Stimulated activated CD8-positive, alpha-beta memory T cell treated with anti-CD3 and anti-CD28 coated beads, Interleukin-4, amount 100 ng/mL, for 4 hours (primary cell): ENCODE measurements at regions not wholly inside any gene's neighbourhood (a gene's known extent, or its start where the extent isn't known, plus 50 kb on each side); places are given as distances from the start of the nearest gene placed in this dataset.
"Not testable (repeated sequence)": the region's sequence is repeated elsewhere in the genome, so short reads cannot be mapped to it uniquely, and the experiment has no call there.

ENCODE experiments used
- DNase-seq, 2 donors: peaks; one replicate each; pipeline ENCODE4 v3.0.0-alpha.2; 2020; ENCODE audit warnings: low read depth in 2 of 2, low spot score in 1 of 2

DNA sequence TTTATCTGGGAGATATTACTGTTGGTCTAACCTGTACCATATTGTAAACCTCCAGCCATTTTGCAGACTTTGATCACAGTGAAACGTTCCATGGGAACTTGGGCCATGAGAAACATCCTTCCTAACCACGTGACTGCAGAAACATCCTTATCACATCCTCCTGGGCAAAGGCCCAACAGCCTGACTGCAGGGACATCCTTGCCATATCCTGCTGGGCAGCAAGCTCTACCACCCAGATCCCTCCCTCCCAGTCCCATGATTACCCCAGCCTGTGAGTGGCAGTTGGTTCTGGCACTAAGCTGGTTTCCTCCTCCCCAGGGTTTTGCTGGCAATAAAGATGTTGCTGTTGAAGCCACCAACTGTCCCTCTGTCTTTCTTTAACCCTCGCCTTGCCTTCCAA lies 201.2 kb downstream of the POTEC start:
- DNase-seq, result not testable (repeated sequence)

DNA sequence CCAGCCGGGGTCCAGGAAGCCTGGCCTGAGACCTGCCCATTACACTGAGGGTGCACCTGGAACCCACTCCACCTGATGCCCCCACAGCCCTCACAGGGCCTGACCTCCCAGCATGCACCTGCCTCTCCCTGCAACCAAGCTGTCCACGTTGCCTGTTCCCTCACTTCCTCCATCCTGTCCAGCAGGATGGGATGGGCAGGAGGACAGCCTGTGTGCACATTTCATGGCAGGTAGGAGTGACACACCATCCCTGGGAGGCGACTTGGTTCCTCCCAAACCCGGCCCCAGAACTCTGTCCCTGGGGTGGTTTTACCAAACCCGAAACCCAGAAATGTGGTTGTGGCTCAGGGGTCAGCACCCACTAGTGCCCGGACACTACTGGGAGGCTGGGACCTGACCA lies 203.8 kb upstream of the ZNF519 start:
- DNase-seq, result not testable (repeated sequence)

DNA sequence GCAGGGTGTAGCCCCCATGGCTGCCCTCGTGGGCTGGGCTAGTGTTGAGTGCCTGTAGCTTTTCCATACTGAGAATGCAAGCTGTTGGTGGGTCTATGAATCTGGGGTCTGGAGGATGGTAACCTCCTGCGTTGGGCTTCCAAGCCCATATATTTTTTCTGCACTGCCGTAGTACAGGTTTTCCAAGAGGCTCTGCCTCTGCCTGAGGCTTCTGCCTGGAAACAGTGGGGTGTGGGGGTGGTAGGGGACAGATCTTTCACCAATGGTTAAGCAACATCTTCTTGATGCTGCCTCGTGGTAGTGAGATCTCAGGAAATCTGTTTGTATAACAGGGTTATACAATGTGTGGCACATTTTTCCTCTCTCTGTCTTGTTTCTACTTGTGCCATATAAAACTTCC lies 189.0 kb upstream of the ZNF519 start:
- DNase-seq, result not testable (repeated sequence)

DNA sequence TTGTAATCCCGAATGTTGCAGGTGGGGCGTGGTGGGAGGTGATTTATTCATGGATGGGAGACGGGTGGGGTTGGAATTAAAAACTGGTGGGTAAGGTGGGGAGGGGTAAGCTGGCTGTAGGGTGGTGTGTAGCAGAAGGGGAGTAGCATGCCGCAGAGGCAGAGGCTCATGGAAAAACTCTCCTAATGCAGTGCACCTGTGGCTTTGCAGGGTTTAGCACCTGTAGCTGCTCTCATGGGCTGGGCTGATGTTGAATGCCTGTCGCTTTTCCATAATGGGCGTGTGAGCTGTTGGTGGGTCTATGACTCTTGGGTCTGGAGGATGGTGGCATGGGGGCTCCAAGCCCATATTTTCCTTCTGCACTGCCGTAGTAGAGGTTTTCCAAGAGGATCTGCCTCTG lies 169.0 kb upstream of the ZNF519 start:
- DNase-seq, result not testable (repeated sequence)

DNA sequence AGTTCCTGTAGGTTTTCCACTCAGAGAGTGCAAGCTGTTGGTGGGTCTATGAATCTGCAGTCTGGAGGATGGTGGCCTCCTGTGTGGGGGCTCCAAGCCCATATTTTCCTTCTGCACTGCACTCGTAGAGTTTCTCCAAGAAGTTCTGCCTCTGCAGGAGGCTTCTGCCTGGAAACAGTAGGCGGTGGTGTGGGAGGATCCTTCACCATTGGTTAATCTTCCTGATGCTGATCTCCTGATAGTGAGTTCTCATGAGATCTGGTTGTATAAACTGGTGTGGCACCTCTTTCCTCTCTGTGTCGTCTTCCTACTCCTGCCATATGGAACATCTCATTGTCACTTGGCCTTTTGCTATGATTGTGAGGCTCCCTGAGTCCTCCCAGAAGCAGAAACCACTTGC lies 162.8 kb upstream of the ZNF519 start:
- not testable (repeated sequence) for DNase-seq

DNA sequence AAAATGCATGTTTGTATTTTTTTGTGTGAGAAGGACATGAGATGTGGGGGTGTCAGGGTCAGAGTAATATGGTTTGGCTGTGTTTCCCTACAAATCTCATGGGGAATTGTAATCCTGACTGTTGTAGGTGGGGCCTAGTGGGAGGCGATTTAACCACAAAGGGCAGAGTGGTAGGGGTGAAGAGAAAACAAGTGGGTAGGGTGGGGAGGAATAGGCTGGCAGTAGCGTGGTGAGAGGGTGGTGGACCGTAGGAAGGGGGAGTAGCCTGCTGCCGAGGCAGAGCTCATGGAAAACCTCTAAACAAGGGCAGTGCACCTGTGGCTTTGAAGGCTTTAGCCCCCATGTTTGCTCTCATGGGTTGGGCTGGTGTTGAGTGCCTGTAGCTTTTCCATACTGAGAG lies 152.8 kb upstream of the ZNF519 start:
- DNase-seq, result no peak

DNA sequence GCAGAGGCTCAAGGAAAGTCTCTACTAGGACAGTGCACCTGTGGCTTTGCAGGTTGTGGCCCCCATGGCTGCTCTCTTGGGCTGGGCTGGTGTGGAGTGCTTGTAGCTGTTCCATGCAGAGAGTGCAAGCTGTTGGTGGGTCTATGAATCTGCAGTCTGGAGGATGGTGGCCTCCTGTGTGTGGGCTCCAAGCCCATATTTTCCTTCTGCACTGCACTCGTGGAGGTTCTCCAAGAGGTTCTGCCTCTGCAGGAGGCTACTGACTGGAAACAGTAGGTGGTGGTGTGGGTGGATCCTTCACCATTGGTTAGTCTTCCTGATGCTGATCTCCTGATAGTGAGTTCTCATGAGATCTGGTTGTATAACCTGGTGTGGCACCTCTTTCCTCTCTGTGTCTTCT lies 143.2 kb upstream of the ZNF519 start:
- not testable (repeated sequence) for DNase-seq

DNA sequence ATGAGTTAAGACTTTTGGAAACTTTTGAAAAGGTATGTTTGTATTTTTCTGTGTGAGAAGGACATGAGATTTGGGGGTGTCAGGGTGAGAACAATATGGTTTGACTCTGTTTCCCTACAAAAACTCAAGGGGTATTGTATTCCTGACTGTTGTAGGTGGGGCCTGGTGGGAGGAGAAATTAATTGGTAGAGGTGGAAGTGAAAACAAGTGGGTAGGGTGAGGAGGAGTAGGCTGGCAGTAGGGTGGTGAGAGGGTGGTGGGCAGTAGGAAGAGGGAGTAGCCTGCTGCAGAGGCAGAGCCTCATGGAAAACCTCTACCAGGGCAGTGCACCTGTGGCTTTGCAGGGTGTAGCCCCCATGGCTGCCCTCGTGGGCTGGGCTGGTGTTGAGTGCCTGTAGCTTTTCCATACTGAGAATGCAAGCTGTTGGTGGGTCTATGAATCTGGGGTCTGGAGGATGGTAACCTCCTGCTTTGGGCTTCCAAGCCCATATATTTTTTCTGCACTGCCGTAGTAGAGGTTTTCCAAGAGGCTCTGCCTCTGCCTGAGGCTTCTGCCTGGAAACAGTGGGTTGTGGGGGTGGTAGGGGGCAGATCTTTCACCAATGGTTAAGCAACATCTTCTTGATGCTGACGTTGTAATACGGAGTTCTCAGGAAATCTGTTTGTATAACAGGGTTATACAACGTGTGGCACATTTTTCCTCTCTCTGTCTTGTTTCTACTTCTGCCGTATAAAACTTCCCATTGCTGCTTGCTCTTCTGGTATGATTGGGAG lies 133.6 kb upstream of the ZNF519 start:
- DNase-seq, result not testable (repeated sequence)

DNA sequence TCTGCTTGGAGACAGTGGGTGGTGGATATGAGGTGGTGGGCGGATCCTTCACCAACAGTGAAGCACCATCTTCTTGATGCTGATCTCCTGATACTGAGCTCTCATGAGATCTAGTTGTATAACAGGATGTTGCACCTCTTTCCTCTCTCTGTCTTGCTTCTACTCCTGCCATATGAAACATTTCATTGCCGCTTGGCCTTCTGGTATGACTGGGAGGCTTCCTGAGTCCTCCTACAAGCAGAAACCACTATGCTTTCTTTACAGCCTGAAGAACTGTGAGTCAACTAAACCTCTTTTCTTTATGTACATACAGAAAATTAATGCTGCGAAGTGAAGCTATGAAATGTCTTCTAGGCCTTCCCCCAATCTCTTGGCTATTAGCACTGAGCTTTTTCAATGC lies 130.6 kb upstream of the ZNF519 start:
- not testable (repeated sequence) for DNase-seq

DNA sequence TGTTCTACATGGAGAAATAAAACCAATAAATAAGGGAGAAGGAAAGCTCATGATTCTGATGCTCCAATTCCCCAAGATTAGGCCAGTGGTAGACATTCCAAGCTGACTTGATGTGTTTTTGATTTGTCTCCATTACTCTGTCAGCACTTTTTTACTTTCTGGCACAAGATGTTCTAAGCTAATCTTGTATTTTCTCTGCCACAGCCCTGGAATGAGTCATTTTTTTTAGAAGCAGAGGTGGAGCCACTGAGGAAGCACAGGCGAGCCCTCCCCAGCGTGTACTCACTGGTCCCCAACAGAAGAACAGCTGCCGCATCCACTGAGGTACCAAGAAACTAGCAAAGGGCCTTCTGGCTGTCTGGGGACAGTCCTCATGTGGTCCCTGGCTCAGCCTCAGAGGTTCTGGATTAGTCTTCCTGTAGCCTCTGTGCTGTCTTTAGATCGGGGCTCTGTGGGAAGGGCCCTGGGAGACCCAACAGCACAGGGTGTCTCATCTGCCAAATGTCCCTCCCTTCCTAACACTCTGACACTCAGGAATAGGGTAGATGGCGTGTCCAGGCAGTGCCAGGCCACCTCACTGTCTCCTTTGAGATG lies 117.9 kb upstream of the ZNF519 start:
- not testable (repeated sequence) for DNase-seq

DNA sequence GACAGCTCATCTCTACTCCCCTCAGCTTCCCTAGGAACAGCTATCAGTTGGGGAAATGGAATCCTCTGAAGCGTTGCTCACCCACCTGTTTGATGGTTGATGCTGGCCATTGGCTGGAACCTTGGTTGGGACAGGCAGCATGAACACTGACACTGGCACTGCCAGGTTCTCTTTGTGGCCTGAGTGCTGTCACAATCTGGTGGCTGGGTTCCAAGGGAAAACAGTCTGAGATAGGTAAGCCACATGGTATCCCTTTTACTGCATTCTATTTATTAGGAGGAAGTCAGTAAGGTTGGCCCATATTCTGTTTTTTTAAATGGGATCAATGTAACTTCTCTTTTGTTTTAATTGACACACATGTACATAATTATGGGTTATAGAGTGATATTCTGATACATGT lies 107.0 kb upstream of the ZNF519 start:
- not testable (repeated sequence) for DNase-seq

DNA sequence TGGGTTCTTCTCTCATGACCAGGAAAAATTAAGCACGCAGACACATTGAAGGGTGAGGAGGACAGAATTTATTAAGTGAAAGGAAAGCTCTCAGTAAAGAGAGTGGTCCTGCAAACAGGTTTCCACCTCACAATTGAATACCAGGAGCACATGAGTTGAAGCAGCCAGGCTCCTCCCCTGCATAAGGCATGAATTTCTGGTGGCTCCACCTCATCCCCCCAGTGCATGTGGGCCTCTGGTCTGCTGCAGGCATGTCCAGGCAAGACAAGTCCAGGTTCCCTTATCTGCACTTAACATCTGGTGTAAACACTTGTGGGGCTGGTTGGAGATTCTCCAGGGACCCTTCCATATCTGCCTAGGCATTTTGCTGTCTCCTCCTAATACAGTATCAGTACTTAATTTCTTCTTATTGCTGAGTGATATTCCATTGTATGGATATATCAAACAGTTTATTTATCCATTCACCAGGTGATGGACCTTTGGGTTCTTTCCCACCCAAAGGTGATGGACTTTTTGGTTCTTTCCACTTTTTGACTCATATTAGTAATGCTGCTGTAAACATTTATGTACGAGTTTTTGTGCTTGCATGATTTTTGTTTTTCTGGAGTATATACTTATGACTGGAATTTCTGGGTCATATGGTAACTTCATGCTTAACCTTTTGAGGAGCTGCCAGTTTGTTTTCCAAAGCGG lies 104.3 kb upstream of the ZNF519 start:
- not testable (repeated sequence) for DNase-seq

DNA sequence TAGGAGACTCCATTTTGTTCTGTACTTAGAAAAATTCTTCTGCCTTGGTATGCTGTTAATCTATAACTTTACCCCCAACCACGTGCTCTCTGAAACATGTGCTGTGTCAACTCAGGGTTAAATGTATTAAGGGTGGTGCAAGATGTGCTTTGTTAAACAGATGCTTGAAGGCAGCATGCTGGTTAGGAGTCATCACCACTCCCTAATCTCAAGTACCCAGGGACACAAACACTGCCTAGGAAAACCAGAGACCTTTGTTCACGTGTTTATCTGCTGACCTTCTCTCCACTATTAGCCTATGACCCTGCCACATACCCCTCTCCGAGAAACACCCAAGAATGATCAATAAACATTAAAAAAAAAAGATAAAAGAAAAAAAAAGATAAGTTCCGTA lies 93.0 kb upstream of the ZNF519 start:
- DNase-seq, result not testable (repeated sequence)

DNA sequence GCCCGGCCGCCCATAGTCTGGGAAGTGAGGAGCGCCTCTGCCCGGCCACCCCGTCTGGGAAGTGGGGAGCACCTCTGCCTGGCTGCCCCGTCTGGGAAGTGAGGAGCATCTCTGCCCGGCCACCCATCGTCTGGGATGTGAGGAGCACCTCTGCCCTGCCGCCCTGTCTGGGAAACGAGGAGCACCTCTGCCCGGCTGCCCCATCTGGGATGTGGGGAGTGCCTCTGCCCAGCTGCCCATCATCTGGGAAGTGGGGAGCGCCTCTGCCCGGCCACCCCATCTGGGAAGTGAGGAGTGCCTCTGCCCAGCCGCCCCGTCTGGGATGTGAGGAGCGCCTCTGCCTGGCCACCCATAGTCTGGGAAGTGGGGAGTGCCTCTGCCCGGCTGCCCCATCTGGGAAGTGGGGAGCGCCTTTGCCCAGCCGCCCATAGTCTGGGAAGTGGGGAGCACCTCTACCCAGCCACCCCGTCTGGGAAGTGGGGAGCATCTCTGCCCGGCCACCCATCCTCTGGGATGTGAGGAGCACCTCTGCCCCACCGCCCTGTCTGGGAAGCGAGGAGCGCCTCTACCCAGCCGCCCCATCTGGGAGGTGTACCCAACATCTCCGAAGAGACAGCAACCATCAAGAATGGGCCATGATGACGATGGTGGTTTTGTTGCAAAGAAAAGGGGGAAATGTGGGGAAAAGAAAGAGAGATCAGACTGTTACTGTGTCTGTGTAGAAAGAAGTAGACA lies 92.5 kb upstream of the ZNF519 start:
- not testable (repeated sequence) for DNase-seq

DNA sequence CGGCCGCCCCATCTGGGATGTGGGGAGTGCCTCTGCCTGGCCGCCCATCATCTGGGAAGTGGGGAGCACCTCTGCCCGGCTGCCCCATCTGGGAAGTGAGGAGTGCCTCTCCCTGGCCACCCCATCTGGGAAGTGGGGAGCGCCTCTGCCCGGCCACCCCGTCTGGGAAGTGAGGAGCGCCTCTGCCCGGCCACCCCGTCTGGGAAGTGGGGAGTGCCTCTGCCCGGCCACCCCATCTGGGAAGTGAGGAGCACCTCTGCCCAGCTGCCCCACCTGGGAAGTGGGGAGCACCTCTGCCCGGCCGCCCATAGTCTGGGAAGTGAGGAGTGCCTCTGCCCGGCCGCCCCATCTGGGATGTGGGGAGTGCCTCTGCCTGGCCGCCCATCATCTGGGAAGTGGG lies 91.7 kb upstream of the ZNF519 start:
- DNase-seq, result not testable (repeated sequence)

DNA sequence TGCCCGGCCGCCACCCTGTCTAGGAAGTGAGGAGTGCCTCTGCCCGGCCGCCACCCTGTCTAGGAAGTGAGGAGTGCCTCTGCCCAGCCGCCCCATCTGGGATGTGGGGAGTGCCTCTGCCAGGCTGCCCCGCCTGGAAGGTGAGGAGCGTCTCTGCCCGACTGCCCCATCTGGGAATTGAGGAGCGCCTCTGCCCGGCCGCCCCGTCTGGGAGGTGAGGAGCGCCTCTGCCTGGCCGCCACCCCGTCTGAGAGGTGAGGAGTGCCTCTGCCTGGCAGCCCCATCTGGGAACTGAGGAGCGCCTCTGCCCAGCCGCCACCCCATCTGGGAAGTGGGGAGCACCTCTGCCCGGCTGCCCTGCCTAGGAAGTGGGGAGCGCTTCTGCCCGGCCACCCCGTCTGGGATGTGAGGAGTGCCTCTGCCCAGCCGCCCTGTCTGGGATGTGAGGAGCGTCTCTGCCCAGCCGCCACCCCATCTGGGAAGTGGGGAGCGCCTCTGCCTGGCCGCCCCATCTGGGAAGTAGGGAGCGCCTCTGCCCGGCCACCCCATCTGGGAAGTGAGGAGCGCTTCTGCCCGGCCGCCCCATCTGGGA lies 91.1 kb upstream of the ZNF519 start:
- not testable (repeated sequence) for DNase-seq

DNA sequence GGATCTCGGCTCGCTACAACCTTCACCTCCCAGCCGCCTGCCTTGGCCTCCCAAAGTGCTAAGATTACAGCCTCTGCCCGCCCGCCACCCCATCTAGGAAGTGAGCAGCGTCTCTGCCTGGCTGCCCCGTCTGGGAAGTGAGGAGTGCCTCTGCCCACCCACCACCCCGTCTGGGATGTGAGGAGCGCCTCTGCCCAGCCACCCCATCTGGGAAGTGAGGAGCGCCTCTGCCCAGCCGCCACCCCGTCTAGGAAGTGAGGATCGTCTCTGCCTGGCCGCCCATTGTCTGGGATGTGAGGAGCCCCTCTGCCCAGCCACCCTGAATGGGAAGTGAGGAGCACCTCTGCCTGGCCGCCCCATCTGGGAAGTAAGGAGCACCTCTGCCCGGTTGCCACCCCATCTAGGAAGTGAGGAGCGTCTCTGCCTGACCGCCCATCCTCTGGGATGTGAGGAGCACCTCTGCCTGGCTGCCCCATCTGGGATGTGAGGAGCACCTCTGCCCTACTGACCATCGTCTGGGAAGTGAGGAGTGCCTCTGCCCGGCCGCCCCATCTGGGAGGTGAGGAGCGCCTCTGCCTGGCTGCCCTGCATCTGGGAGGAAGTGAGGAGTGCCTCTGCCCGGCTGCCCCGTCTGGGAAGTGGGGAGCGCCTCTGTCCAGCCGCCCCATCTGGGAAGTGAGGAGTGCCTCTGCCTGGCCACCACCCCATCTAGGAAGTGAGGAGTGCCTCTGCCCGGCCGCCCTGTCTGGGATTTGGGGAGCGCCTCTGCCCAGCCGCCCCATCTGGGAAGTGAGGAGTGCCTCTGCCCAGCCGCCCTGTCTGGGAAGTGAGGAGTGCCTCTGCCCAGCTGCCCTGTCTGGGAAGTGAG lies 90.4 kb upstream of the ZNF519 start:
- DNase-seq, result not testable (repeated sequence)

DNA sequence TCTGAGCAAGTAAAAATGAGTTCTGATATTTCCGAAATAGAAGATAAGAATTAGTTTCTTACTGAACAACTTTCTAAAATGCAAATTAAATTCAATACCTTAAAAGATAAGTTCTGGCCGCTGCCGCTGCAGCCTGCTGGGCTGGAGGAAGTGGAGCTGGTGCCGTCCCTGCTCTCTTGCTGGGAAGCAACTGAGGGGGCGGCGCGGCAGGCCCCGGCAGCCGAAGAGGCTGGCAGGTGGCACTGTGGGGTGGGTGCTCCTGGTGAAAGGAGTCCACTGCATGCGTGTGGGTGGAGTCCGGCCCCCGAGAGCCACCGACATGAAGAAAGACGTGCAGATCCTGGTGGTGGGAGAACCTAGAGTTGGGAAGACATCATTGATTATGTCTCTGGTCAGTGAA lies 89.5 kb upstream of the ZNF519 start:
- DNase-seq, result no peak

DNA sequence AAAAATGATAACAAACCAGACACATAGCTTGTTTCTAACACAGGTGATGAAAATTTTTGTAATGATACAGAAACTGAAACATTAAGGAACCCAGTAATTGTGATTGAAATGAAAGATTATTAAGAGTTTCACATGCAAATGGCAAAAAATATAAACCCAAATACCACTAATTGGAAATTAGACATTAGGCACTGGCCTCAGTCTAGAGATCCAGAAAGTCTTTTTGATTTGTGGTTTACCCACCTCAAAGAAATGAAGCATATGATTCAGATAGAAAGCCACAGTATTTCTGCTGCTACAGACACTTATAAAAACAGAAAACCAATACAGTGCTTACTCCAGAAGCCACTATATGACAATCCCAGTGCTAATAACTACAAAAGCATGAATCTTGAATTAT lies 83.7 kb upstream of the ZNF519 start:
- not testable (repeated sequence) for DNase-seq

DNA sequence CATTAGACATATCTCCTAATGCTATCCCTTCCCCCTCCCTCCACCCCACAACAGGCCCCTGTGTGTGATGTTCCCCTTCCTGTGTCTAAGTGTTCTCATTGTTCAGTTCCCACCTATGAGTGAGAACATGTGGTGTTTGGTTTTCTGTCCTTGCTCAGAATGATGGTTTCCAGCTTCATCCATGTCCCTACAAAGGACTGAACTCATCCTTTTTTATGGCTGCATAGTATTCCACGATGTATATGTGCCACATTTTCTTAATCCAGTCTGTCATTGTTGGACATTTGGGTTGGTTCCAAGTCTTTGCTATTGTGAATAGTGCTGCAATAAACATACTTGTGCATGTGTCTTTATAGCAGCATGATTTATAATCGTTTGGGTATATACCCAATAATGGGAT lies 71.2 kb upstream of the ZNF519 start:
- not testable (repeated sequence) for DNase-seq
